Stimulated activated effector memory CD8-positive, alpha-beta T cell treated with anti-CD3 and anti-CD28 coated beads, Interleukin-12 subunit alpha, Interleukin-12 subunit beta, amount 100 ng/mL, for 72 hours (primary cell): ENCODE measurements at regions not wholly inside any gene's neighbourhood (a gene's known extent, or its start where the extent isn't known, plus 50 kb on each side); places are given as distances from the start of the nearest gene placed in this dataset.
"Not testable (repeated sequence)": the region's sequence is repeated elsewhere in the genome, so short reads cannot be mapped to it uniquely, and the experiment has no call there.

Source experiments
- ATAC-seq: fragments of 150-1000 bp; cut with Tn5 transposase; 2 replicates; pipeline ENCODE4 v1.10.0; 2021
- DNase-seq, 2 donors: peaks; one replicate each; pipeline ENCODE4 v3.0.0; 2021 to 2022; ENCODE audit warnings: low spot score in 2 of 2
- H3K27ac Mint-ChIP-seq: one replicate; pipeline ENCODE4 v1.8.0; 2022; ENCODE audit warnings: mild to moderate bottlenecking, mixed read lengths
- H3K36me3 Mint-ChIP-seq: one replicate; pipeline ENCODE4 v1.8.0; 2022; ENCODE audit warnings: mild to moderate bottlenecking, mixed read lengths
- H3K4me1 Mint-ChIP-seq: one replicate; pipeline ENCODE4 v1.8.0; 2022; ENCODE audit warnings: mixed read lengths
- H3K4me3 Mint-ChIP-seq: one replicate; pipeline ENCODE4 v1.8.0; 2022; ENCODE audit warnings: mild to moderate bottlenecking, mixed read lengths
- H3K9me3 Mint-ChIP-seq: one replicate; pipeline ENCODE4 v1.8.0; 2022; ENCODE audit warnings: mixed read lengths

GRCh38 chr13:61918841-61919240, 503.2 kb upstream of the PCDH20 start:
- Mint-ChIP-seq H3K9me3 (peaks cover 17% of the 10 kb centered on the region), H3K4me3 (no peak overlapping the region), H3K36me3 (no peaks in the 10 kb centered on the region), H3K4me1 (no peaks in the 10 kb centered on the region), H3K27ac (no peak overlapping the region)
- ATAC-seq (no peak), DNase-seq (no peak)

DNA sequence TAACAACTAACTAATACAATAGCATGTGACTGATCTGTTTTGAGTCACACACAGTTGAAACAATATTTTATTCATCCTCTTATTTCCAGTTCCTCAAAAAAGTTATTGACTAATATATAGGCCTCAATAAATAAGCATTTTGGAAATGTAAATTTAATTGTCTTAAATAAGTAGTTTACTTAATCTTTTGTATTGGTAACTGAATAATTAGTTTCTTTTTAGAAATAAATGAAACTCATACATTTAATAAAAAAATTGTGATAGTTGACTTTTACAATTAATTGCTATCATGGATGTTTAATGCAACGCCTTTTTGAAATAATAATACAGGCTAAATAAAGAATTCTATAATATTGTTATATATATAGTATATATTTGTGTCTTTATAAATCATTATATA, 500.8 kb upstream of the PCDH20 start:
- H3K9me3 Mint-ChIP-seq = peaks cover 11% of the 10 kb centered on the region
- no peak overlapping the region for H3K4me3 Mint-ChIP-seq
- no peaks in the 10 kb centered on the region for H3K36me3 Mint-ChIP-seq
- ATAC-seq (no peak), DNase-seq (no peak)
- H3K27ac Mint-ChIP-seq = no peak overlapping the region
- H3K4me1 Mint-ChIP-seq = no peaks in the 10 kb centered on the region

GRCh38 chr13:61913183-61913582, 497.5 kb upstream of the PCDH20 start:
- peaks cover 6% of the 10 kb centered on the region for H3K9me3 Mint-ChIP-seq
- no peaks in the 10 kb centered on the region for H3K36me3 Mint-ChIP-seq
- DNase-seq = no peak
- no peak overlapping the region for H3K27ac Mint-ChIP-seq
- H3K4me1 Mint-ChIP-seq = no peaks in the 10 kb centered on the region
- ATAC-seq = no peak
- no peak overlapping the region for H3K4me3 Mint-ChIP-seq

DNA sequence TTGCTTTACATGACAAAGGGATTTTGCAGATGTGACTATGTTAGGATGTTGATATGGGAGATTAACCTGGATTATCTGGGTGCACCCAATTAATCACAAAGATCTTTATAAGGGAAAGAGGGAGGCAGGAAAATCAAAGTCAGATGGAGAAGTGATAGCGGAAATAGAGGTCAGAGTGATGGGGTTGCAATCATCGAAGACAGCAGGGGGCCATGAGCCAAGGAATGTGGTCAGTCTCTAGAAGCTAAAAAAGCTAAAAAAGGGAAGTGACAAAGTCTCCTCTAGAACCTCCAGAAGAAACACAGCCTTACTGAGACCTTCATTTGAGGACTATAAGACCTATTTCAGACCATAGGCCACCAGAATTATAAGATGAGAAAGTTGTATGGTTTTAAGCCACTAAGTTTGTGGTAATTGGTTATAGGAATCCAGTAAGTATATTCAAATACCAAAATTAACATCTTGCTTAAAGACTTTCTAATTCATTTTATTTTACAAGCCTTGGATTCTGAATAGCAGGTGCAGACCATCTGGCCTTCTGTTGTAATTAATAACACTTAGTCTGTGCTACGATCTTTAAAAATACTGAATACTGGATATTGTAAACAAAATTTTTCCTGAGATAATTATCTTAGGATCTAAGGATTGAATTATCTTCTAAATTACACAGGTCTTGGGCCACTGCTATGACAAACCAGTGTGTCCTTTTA, 493.4 kb upstream of the PCDH20 start:
- Mint-ChIP-seq H3K4me3 (no peak overlapping the region), H3K36me3 (no peaks in the 10 kb centered on the region), H3K9me3 (peaks cover 6% of the 10 kb centered on the region), H3K4me1 (no peaks in the 10 kb centered on the region), H3K27ac (no peak overlapping the region)
- DNase-seq (no peak), ATAC-seq (no peak)

- DNase-seq (no peak), ATAC-seq (no peak)
- H3K4me1 Mint-ChIP-seq = no peaks in the 10 kb centered on the region
- H3K36me3 Mint-ChIP-seq = no peaks in the 10 kb centered on the region
- peaks cover 9% of the 10 kb centered on the region for H3K9me3 Mint-ChIP-seq
- H3K27ac Mint-ChIP-seq = no peak overlapping the region
- no peak overlapping the region for H3K4me3 Mint-ChIP-seq
These were observed 489.4 kb upstream of the PCDH20 start for GRCh38 chr13:61905054-61905453.

- H3K27ac Mint-ChIP-seq = no peak overlapping the region
- no peaks in the 10 kb centered on the region for H3K36me3 Mint-ChIP-seq
- ATAC-seq (no peak), DNase-seq (no peak)
- H3K4me3 Mint-ChIP-seq = no peak overlapping the region
- peaks cover 7% of the 10 kb centered on the region for H3K9me3 Mint-ChIP-seq
- no peaks in the 10 kb centered on the region for H3K4me1 Mint-ChIP-seq
These were observed 486.4 kb upstream of the PCDH20 start for GRCh38 chr13:61901946-61902541.

DNA sequence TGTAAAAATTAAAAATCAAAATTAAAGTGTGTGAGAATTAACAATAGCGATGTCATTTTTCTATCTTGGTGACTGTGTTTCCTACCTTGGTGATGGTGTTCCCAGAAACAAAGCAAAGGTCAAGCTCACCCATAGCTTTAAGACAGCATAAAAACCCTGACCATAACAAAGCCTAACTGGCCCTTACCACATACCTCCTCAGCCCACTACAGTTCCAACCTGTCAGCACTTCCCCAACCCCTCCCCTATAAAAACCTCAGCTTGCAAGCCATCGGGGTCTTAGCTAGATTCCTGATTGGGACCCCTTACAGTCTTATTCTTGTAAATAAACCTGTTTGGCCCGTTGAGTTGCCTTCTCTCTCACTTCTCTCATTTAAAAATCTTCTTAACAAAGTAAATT, 484.4 kb upstream of the PCDH20 start:
- H3K4me3 Mint-ChIP-seq = no peak overlapping the region
- no peaks in the 10 kb centered on the region for H3K4me1 Mint-ChIP-seq
- H3K9me3 Mint-ChIP-seq = peaks cover 3% of the 10 kb centered on the region
- H3K36me3 Mint-ChIP-seq = no peaks in the 10 kb centered on the region
- H3K27ac Mint-ChIP-seq = no peak overlapping the region
- ATAC-seq (no peak), DNase-seq (no peak)

DNA sequence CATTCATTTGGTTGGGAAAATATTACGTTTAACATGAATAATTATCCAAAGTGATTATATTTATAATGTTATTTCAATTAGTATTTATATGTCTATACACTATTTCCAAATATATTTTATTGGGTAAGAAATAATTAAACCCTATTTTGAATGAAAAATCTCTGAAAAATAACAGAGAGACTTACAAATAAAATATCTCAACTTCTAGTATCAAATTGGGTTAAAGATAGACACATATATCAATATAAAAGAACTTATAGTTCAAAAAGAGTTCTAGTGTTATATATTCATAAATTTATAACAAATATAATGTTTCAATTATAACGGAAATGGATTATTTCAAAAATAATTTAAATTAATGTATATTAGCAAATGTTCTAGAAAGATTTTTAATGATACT, 482.6 kb upstream of the PCDH20 start:
- DNase-seq (no peak), ATAC-seq (no peak)
- no peaks in the 10 kb centered on the region for H3K36me3 Mint-ChIP-seq
- H3K4me1 Mint-ChIP-seq = no peaks in the 10 kb centered on the region
- peaks cover 3% of the 10 kb centered on the region for H3K9me3 Mint-ChIP-seq
- H3K27ac Mint-ChIP-seq = no peak overlapping the region
- no peak overlapping the region for H3K4me3 Mint-ChIP-seq

DNA sequence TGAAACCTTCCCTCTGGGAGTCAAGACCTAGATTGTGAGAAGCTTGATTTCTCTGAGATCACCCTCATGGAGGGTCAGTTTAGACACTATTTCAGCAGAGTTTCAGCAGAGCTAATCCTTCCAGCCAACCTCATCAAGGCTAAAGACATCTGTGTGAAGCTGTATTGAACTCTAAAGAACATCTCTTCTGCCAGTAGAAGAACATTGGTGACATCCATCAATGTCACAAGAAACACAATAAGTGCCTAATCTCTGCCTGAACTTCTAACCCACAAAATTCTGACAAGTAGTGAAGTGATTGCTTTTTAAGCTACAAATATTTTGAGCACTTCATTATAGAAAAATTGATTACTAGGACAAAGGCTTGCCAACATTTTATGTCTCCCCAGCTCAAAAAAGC, 475.8 kb upstream of the PCDH20 start:
- no peak for DNase-seq

GRCh38 chr13:61884830-61885229, 469.2 kb upstream of the PCDH20 start:
- Mint-ChIP-seq H3K4me1 (no peaks in the 10 kb centered on the region), H3K36me3 (no peaks in the 10 kb centered on the region), H3K27ac (no peak overlapping the region), H3K4me3 (no peak overlapping the region), H3K9me3 (peaks cover 4% of the 10 kb centered on the region)
- DNase-seq = no peak
- no peak for ATAC-seq

More for the DNA sequence above, 475.8 kb upstream of the PCDH20 start:
- Mint-ChIP-seq H3K4me1 (no peaks in the 10 kb centered on the region), H3K36me3 (no peaks in the 10 kb centered on the region), H3K9me3 (peaks cover 8% of the 10 kb centered on the region), H3K4me3 (no peak overlapping the region), H3K27ac (no peak overlapping the region)
- ATAC-seq = no peak

GRCh38 chr13:61880578-61881283, 465.1 kb upstream of the PCDH20 start:
- DNase-seq (no peak), ATAC-seq (no peak)
- Mint-ChIP-seq H3K27ac (no peak overlapping the region), H3K36me3 (no peaks in the 10 kb centered on the region), H3K9me3 (peaks cover 21% of the 10 kb centered on the region), H3K4me3 (no peak overlapping the region), H3K4me1 (no peaks in the 10 kb centered on the region)

- H3K9me3 Mint-ChIP-seq = peaks cover 27% of the 10 kb centered on the region
- not testable (repeated sequence) for H3K4me1 Mint-ChIP-seq, ATAC-seq, H3K27ac Mint-ChIP-seq, H3K36me3 Mint-ChIP-seq, DNase-seq, H3K4me3 Mint-ChIP-seq
These were observed 462.9 kb upstream of the PCDH20 start for GRCh38 chr13:61878565-61878964.

GRCh38 chr13:61874970-61875579, 459.4 kb upstream of the PCDH20 start:
- Mint-ChIP-seq H3K36me3 (no peaks in the 10 kb centered on the region), H3K4me3 (no peak overlapping the region), H3K9me3 (peaks cover 27% of the 10 kb centered on the region), H3K4me1 (no peaks in the 10 kb centered on the region), H3K27ac (no peak overlapping the region)
- DNase-seq (no peak), ATAC-seq (no peak)

- H3K36me3 Mint-ChIP-seq = no peaks in the 10 kb centered on the region
- DNase-seq = no peak
- H3K4me3 Mint-ChIP-seq = no peak overlapping the region
- H3K9me3 Mint-ChIP-seq = peaks cover 23% of the 10 kb centered on the region
- ATAC-seq = no peak
- H3K27ac Mint-ChIP-seq = no peak overlapping the region
- no peaks in the 10 kb centered on the region for H3K4me1 Mint-ChIP-seq
These were observed 458.1 kb upstream of the PCDH20 start for GRCh38 chr13:61873717-61874116.

DNA sequence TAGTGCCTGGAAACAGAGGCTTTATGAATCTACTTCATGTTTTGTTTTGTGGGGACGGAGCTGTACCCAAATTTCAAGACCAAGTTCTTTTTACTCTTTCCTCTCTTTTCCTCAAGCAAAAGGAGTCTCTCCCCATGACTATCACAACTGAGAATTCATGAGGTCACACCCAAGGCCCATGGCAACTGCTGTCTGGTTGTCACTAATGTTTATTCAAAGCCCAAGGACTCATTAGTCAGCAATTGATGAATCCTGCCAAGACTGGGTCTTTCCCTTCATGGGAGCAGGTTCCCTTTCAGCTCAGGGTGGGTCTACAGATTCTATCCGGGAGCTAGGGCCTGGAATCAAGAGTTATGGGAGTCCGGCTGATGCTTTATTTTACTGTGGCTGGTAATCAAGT, 441.5 kb upstream of the PCDH20 start:
- H3K4me3 Mint-ChIP-seq = no peak overlapping the region
- H3K9me3 Mint-ChIP-seq = peaks cover 4% of the 10 kb centered on the region
- H3K27ac Mint-ChIP-seq = no peak overlapping the region
- H3K4me1 Mint-ChIP-seq = no peaks in the 10 kb centered on the region
- DNase-seq (no peak), ATAC-seq (no peak)
- no peaks in the 10 kb centered on the region for H3K36me3 Mint-ChIP-seq
